Kidney epithelial cell (primary cell): ENCODE measurements at regions not wholly inside any gene's neighbourhood (a gene's known extent, or its start where the extent isn't known, plus 50 kb on each side); places are given as distances from the start of the nearest gene placed in this dataset.

Source experiments
- DNase-seq: peaks from one replicate; pipeline ENCODE4 v3.0.0-alpha.2; 2010; ENCODE audit warnings: low read depth
- H3K27me3 ChIP-seq: 2 replicates; pipeline ENCODE4 v1.6.0; 2011; ENCODE audit warnings: low read length; ENCODE audit not compliant: control insufficient read depth, insufficient read depth
- H3K36me3 ChIP-seq: 2 replicates; pipeline ENCODE4 v1.5.1; 2011; ENCODE audit warnings: low read length; ENCODE audit not compliant: control insufficient read depth, insufficient read depth
- H3K4me3 ChIP-seq: 2 replicates; pipeline ENCODE4 v1.5.1; 2011; ENCODE audit warnings: low read depth, mild to moderate bottlenecking, control low read depth, low read length
- TF ChIP-seq, protein P1 (sequence below): IDR thresholded peaks from 2 replicates; pipeline ENCODE4 v1.5.1; 2011; ENCODE audit warnings: mild to moderate bottlenecking, moderate library complexity, low read length, control low read depth, inconsistent platforms; ENCODE audit not compliant: insufficient read depth, poor library complexity, severe bottlenecking

DNA sequence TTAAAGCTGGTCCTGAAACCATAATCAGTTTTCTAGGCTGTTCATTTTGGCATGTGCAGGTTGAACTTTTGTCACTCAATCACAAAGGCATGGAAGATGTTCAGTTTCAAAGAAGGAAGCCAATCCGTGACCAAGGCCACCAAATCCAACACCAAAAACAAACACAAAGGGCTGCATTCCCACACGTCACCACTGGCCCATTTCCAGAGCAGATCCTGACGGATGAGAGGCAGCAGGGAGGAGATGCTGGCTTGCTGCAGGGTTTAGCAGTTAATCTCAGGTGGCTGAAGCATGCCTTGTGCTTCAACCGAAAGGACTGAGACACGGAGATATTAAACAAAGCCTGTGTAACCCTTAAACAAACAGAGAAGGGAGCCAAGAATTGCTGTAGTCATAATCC is 191.9 kb upstream of the CTAGE1 start:
- Histone ChIP-seq H3K36me3 (no peaks in the 10 kb centered on the region), H3K4me3 (no peak overlapping the region), H3K27me3 (no peaks in the 10 kb centered on the region)
- TF ChIP-seq, protein P1, sequence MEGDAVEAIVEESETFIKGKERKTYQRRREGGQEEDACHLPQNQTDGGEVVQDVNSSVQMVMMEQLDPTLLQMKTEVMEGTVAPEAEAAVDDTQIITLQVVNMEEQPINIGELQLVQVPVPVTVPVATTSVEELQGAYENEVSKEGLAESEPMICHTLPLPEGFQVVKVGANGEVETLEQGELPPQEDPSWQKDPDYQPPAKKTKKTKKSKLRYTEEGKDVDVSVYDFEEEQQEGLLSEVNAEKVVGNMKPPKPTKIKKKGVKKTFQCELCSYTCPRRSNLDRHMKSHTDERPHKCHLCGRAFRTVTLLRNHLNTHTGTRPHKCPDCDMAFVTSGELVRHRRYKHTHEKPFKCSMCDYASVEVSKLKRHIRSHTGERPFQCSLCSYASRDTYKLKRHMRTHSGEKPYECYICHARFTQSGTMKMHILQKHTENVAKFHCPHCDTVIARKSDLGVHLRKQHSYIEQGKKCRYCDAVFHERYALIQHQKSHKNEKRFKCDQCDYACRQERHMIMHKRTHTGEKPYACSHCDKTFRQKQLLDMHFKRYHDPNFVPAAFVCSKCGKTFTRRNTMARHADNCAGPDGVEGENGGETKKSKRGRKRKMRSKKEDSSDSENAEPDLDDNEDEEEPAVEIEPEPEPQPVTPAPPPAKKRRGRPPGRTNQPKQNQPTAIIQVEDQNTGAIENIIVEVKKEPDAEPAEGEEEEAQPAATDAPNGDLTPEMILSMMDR = no peak
- no peak for DNase-seq

- Histone ChIP-seq H3K4me3 (no peak overlapping the region), H3K27me3 (no peaks in the 10 kb centered on the region), H3K36me3 (no peaks in the 10 kb centered on the region)
- no peak for DNase-seq
- TF ChIP-seq, protein P1 = no peak
Observed at GRCh38 chr18:22613058-22613690, 195.5 kb upstream of the CTAGE1 start.

DNA sequence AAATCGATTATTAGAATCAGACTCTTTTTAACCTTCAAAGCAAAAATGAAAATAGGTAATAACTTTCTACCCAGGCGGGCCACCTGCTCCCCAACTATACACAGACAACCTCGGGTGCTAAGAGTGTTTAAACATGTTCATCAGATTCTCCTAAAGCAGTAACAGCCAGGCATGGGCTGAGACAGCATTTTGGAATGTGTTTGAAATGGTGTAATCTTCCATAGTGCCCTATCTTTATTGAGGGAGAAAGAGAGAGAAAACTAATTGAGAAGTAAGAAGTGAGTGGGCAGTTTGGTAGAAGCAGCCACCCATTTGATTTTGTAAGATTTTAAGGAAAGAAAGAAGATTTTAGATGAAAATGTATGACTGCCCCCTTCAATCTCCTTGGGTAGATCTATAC is 196.1 kb upstream of the CTAGE1 start:
- no peaks in the 10 kb centered on the region for H3K27me3 ChIP-seq

DNA sequence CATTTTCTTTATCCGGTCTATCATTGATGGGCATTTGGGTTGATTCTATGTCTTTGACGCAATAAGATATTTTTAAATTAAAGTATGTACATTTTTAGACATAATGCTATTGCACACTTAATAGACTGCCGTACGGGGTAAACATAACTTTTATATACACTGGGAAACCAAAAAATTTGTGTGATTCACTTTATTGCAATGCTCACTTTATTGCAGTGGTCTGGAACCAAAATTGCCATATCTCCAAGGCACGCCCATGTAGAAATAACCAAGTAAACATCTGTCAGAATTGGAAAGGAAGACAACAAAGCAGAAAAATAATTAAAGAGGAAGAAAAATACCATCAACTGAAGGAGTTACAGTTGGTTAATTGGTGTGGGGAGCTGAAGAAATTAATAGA is 205.8 kb upstream of the CTAGE1 start:
- DNase-seq = no peak
- Histone ChIP-seq H3K4me3 (no peak overlapping the region), H3K36me3 (no peaks in the 10 kb centered on the region), H3K27me3 (no peaks in the 10 kb centered on the region)
- TF ChIP-seq, protein P1 = no peak

More for the DNA sequence above, 196.1 kb upstream of the CTAGE1 start:
- DNase-seq = no peak
- TF ChIP-seq, protein P1 = no peak
- no peak overlapping the region for H3K4me3 ChIP-seq
- H3K36me3 ChIP-seq = no peaks in the 10 kb centered on the region

GRCh38 chr18:22624176-22624575 is 206.5 kb upstream of the CTAGE1 start:
- no peaks in the 10 kb centered on the region for H3K27me3 ChIP-seq
- no peak for DNase-seq
- H3K4me3 ChIP-seq = no peak overlapping the region
- TF ChIP-seq, protein P1 = no peak
- H3K36me3 ChIP-seq = no peaks in the 10 kb centered on the region

DNA sequence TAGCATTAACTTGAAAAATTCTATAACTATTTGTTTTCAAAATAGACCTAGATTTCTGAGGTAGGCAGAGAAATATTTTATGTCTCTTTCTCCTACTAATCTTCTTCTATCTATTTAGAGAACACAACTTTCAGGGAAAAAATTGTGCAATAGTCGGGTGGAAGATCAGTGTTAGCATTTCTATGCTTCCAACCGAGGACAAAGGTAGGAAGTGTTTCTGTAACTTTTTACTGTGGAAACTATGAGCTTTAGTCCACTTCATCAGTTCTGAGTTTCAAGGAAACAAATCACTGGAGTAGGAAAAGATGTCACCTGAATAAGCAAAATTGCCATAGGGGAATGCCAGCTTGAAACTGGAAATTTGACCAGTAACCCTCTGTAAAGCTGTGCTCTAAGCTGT is 207.7 kb upstream of the CTAGE1 start:
- Histone ChIP-seq H3K4me3 (no peak overlapping the region), H3K27me3 (no peaks in the 10 kb centered on the region), H3K36me3 (no peaks in the 10 kb centered on the region)
- no peak for DNase-seq
- TF ChIP-seq, protein P1 = no peak
